NCI-H460 (cell line): ENCODE measurements at regions not wholly inside any gene's neighbourhood (a gene's known extent, or its start where the extent isn't known, plus 50 kb on each side); places are given as distances from the start of the nearest gene placed in this dataset.

Experiments
- DNase-seq: peaks from one replicate; pipeline ENCODE4 v3.0.0-alpha.2; 2016; ENCODE audit warnings: low read depth; ENCODE audit errors: extremely low read depth

DNA sequence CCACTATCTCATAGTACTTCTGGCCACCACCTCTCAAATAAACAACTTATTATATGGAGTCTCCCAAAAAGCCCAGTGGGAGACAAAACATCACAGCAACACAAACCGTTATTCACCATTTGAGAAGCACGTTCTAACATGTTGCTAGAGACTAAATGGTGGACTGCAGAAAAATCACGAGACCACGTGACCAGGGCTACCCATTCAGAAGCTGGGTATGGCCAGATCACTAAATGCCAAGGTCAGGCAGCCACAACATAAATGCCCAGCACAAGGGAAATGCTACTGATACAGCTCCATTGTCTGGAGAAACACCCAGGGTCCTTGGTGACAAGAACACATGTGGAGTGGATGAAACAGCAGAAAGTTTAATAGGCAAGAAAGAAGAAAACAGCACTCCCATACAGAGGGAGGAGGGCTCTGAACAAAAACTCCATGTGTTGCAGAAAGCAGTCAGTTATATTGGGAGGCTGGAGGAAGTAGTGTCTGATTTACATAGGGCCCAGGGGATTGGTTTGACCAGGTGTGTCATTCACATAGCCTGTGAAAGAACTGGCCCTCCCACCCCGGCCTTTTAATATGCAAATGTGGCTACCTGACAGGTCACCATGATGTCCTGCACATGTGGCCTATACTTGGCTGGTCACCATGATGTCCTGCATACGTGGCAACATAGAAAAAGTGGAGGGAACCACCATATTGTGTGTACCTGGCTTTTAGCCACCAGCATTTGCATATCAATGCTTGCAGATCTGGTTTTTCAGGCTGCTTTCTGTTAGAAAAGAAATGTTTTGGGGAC lies 97.2 kb downstream of the TRIM36 start:
- DNase-seq: no peak

DNA sequence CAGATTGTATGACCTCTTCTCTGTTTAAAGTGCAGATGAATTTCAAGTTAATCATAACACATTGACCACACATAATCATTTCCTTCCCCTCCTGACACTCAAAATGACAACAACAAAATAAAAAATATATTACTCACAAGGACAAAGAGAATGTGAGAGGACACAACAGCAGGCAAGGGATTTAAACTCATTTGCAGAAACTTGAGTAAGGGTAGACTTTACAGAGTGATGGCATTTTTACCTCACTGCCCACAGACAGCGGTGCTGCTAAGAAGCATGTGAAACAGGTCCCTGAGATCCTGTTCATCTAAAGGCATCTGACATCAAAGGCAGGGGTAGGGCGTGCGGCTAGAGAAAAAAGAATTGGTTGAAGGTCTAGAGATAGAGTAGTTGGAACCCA lies 99.0 kb downstream of the TRIM36 start:
- no peak for DNase-seq

DNA sequence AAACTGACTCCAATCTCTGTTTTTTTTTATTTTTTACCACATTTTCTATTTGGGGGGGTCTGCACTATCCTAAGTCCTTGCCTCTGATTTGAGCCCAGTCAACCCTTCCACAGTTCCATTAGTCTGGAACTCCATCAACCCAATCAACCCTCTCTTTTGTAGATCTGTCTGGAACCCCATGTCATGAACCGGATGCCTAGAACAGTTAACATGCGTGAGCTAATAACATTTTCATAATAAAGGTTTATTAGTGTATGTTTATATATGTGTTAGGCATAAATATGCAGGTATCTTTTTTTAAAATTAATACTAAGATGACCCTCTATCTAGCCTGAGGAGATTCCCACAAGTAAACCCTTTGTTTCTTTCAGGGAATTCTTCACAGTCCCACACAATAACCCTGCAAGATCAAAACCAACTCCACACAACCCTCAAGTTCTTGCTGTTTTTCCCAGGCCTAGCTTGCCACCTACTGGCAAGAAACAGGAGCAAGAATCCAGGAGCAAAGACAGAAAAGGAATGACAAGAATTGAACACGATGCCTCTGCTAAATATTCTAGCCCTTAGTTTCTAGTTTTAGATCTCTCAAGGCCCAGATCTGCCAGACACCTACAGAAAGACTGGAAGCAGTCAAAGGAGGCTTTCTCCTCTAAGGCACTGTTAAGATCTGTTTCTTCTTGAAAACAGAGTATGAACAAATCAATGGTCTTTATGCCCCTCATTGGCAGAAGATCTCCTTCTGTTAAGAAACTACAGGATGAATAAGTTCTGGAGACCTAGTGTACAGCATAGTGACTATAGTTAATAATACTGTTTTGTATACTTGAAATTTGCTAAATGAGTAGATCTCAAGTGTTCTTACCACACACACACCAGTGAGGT lies 100.4 kb downstream of the TRIM36 start:
- DNase-seq: peak; percentile 61

DNA sequence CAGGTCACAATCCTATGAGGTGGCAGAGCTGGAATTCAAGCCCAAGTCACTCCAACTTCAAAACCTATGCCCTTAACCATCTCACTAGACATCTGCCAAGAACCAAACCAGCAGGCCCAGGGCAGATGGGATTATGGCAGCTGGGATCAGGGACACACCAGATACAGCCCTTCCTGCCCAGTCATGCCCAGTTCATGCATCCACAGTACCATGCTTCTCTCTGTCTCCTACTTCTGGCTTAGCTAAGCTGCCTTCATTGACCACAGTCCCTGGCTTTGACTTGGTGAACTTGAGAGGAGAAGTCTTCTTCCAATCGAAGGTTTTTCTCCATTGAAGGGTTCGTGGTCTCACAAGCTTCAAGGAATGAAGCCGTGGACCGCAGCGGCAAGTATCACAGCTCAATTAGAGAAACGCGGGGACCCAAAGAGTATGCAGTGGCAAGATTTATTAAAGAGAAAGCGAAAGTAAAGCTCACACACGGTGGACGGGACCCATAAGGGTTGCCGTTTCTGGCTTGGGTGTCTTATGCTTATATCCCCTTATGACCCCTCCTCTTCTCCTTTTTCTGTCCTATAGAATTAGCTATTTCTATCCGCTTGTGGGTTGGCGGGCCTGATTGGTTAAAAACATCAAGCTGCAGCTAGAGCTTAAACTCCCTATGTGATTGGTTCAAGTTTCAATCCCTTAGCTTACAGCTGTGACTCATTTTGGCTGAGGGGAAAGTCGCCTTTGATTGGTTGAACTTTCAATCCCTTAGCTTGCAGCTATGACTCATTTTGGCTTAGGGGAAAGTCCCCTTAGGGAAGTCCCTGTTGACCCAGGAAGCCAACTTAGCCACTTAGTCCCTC lies 101.2 kb downstream of the TRIM36 start:
- peak; percentile 23 for DNase-seq

DNA sequence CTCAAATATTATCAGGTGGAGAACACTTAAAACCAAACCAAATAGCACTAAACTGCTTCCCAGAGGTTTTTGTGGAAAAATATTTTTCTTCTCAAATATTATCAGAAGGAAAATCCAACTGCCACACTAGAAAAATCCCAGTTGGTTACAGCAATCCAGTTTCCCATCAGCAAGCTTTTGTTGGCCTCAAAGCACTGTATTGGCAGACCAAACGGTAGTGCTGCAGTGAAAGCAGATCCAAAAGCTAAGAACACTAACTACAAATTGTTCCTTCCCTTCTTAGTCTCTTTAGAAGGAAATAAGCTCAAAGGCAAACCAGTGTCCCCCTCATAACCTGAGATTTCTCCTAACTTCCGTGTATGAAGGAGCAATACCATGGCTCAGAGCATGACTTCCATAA lies 105.3 kb downstream of the TRIM36 start:
- DNase-seq: no peak

DNA sequence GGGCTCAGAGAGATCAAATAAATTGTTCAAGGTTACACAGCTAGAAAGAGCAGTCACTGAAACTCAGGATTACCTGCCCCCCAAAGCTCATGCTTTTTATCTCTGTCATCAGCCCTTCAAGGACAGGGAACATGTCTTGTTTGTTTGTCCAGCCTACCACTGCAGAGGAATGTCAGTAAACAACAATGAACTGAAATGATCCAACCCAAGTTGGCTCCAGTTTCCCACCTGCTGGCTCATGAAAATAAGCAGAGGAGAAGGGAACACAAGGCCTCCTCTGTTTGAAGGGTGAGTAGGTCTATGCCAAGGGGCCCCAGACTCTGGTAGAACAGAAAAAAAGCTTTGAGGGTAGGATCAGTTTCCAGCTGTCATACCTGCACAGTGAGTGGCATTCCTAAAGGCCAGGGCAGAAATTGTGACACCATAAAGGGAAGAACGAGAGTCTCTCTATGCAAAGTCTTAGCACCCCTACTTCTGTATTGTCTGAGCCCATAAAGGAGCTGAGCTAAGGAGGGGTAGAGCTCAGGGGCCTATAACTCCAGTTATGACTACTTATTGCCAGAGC lies 115.2 kb downstream of the TRIM36 start:
- no peak for DNase-seq

DNA sequence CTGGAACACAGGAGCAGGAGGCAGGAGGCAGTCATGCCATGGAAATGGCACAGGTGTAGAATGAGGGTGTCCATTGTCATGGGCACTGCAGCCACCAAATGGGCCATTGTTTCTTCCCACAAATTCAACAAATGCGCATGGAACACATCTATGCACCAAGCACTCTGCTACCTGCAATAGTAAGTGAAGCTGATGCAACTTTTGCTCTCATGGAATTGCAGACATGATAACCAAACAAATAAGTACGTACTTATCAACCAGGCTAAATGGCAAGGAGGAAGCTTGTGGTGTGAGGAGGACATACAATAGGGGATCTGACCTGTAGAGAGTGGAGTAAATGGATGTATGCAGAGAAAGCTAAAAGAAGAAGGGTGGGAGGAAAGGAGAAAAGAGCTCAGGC lies 116.8 kb downstream of the TRIM36 start:
- DNase-seq: no peak

DNA sequence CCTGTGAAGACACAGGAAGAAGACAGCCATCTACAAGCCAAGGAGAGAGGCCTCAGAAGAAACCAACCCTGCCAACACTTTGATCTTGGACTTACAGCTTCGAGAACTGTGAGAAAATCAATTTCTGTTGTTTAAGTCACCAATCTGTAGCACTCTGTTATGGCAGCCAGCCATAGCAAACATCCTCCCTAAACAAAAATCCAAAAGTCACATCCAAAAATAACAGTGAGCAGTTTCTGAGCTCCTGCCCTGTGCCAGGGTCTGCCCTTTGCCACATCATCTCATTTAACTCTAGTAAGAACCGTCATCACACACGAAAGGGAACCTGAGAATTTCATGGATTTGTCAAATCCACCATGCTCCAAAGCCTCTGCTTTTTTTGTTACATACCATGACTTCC lies 118.8 kb downstream of the TRIM36 start:
- no peak for DNase-seq

DNA sequence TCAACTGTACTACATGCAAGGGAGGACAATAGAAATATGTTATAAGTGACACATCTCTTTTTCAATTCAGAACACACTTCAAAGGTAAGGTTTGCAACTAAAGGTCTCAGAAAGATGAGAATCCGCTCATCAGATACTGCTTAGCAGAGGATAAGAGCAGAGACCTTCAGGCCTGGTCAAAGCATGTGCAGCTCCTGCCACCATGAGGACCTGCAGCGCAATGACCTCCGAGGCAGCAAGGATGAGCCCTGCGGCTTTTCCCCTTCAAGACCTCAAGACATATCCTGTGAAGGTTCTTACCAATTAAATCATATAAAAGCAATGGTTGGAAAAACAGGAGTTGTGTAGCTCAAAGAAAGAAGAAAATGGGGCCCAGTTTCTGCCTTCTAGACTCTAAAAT lies 135.8 kb downstream of the TRIM36 start:
- DNase-seq: no peak

DNA sequence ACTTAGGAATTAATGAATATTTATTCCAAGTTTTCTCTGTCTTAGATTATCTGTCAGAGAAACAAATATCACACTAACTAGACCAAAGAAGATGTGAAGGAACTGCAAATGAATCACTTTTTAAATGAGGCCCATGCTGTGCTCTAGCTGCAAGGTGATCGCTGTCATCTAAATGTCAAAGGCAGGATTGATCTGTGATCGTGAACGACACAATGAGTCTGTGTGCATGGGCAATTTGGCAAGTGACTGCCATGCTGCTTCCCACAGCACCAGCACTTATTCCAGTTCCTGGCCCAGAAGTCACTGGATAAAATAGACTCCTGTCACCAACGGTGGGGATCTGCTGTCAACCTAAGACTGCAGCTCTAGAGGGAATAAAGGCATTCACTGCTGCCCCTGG lies 141.2 kb downstream of the TRIM36 start:
- DNase-seq: no peak

DNA sequence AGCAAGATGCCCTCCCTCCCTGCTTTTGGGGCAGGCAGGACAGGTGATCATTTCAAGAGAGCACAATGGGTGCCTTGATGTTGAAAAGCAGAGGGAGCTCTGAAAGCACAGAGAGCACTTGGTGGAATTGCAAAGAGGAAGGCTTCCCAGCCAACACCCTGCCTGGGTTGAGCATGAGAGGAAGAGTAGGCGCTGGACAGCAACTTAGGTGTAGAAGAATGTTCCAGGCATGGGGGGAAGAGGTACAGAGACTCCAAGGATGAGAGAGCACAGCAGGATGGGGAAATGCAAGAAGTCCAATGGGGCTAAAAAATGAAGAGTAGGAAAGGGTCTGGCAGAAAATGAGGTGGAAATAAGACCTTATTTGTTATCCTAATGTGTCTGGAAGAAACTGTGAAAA lies 144.8 kb downstream of the TRIM36 start:
- DNase-seq: no peak

DNA sequence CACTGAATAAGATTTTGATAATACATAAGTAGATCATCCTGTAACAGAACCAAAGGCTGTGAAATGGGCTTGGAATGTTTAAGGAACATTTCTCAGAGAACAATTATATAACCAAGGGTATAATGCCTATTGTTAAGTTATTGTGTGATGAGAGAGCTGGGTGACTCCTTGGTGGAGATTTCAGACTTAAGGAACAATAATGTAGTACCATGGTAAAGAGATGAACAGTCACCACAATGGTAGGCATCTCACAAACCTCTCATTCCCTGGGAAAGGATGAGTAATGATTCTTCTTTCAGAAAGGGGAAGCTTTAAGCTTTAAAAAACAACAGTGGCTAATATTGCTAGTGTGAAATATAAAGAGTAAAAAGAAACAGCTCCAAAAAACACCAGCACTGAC lies 147.4 kb downstream of the TRIM36 start:
- DNase-seq: no peak

DNA sequence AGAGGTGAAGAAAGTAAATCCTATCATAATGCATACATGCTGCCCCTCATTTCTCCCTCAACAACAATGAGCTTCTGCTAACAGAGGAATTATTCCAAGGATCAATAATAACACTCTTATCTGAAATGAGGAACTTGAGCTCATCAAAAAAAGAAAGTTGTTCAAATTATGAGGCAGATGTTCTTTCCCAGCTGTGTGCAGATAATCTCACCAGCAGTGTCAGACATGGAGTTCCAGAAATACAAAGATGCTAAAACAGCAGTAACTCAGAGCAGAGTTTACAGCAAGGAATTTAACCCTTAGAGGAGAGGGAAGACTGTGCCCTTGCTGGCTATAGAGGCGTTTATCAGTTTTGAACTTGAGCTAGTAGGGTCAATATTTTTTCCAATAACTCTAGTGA lies 153.1 kb downstream of the TRIM36 start:
- no peak for DNase-seq

DNA sequence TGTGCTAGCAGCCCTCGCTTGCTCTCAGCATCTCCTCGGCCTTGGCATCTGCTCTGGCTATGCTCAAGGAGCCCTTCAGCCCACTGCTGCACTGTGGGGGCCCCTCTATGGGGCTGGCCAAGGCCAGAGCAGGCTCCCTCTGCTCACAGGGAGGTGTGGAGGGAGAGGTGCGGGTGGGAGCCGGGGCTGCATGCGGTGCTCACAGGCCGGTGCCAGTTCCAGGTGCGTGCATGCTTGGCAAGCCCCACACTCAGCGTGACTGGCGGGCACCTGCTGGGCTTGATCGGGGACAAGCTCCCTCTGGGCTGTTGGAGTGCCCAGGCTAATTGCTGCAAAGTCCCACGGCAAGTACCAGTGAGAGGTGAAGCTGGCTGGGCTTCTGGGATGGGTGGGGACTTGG lies 170.5 kb downstream of the TRIM36 start:
- DNase-seq: no peak

DNA sequence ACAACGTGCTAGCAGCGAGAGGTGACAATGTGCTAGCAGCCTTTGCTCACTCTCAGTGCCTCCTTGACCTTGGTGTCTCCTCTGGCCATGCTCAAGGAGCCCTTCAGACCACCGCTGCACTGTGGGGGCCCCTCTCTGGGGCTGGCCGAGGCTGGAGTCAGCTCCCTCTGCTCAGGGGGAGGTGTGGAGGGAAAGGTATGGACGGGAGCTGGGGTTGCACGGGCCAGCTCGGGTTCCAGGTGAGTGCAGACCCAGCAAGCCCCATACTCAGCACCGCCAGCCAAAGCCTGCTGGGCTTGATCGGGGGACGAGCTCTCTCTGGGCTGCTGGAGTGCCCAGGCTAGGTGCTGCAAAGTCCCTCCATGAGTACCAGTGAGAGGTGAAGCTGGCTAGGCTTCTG lies 180.2 kb downstream of the TRIM36 start:
- no peak for DNase-seq

DNA sequence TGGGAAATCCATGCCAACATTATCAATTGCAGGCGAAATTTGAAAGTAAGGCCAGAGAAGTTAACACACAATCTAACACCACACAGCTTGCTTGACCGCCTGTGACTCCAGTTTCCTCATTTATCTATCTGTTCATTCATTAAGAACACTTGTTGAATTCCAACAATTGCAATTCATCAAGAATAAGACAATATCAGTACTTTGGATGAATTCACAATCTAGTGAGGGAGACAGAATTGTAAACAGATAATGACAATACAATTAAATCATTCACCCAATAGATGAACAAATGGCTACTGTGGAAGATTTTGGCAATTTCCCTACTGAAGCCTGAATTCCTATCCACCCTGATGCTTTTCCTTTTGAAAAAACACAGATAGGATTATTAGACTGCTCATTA lies 181.6 kb downstream of the TRIM36 start:
- no peak for DNase-seq

DNA sequence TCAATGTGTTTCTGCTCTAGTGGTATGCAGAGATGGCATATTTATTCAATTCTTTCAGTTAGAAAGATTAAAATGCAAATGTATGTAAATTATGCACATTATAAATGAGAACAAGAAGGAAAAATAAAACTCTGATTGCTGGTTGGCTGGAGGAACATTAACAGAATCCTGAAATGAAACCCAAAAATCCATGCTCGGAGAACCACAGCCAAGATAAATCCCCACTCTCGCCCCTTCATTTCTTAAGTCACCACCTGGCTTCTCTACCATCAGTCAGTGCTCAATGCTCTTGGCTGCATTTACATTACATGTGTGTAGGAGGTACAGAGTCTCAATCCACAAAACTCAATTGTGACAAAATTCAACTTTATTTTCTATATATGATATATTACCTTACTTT lies 184.9 kb downstream of the TRIM36 start:
- DNase-seq: no peak

DNA sequence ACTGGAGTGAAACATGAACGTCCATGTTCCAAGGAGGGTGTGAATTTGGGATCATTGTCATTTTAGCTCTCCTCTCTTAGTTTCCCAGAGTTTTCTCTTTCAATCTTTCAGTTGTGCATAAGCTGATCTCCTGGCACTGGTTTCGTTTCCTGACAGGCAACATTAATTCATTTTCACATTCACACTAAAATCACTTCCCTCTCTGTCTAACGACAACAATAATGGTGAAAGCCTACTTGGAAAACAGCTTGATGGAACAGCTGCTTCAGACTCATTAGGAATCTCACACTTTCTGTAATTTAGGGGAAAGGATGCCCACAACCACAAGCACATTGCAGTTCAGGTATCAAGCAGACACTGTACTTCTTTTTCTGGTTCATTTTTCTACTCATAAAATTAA lies 188.6 kb downstream of the TRIM36 start:
- no peak for DNase-seq

DNA sequence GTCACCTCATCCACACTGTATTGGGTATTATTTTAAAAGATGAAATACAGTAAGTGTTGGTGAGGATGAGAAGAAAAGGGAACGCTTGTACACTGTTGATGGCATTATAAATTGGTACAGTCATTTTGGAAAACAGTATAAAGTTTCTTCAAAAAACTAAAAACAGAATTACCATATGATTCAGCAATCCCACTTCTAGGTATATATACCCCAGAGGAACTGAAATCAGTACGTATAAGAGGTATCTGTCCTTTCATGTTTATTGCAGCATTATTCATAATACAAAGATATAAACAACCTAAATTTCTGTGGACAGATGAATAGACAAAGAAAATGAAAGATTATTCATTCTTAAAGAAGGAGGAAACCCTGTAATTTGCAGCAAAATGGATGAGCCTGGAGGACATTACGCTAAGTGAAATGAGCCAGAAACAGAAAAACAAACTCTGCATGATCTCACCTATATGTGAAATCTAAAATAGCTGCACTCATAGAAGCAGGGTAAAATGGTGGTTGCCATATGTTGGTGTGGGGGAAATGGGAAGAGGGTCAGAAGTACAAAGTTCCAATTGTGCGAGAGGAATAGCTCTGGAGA lies 191.6 kb downstream of the TRIM36 start:
- DNase-seq: no peak

DNA sequence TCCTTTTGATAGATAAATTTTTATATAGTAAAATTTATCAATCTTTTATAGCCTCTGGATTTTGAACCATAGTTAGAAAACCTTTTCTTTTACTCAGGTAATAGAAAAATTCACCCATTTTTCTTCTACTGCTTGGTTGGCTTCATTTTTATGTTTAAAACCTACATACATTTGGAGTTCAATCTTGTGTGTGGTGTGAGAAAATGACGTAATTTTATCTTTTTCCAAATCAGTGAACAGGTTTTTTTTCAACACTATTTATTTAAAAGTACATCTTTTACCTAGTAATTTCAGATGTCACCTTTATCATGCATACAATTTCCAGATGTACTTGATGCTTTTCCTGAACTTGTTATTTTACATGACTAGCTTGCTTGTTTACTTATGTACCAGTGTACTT lies 200.2 kb downstream of the TRIM36 start:
- DNase-seq: no peak
